Epithelial cell of proximal tubule (primary cell): ENCODE measurements at regions not wholly inside any gene's neighbourhood (a gene's known extent, or its start where the extent isn't known, plus 50 kb on each side); places are given as distances from the start of the nearest gene placed in this dataset.

Experiments
- DNase-seq: peaks from one replicate; pipeline ENCODE4 v3.0.0-alpha.2; 2011; ENCODE audit warnings: low read depth
- H3K4me3 ChIP-seq: 2 replicates; pipeline ENCODE4 v1.5.1; 2011; ENCODE audit warnings: low read depth, mild to moderate bottlenecking, low read length
- CTCF ChIP-seq: conservative IDR thresholded peaks from 2 replicates; pipeline ENCODE4 v1.5.1; 2012; ENCODE audit warnings: low read depth, mild to moderate bottlenecking, low read length

- DNase-seq = peak; percentile 73
- no peak for TF ChIP-seq CTCF
- H3K4me3 ChIP-seq = no peak overlapping the region
These were observed 368.9 kb downstream of the DDX10 start for GRCh38 chr11:109033627-109034338.

DNA sequence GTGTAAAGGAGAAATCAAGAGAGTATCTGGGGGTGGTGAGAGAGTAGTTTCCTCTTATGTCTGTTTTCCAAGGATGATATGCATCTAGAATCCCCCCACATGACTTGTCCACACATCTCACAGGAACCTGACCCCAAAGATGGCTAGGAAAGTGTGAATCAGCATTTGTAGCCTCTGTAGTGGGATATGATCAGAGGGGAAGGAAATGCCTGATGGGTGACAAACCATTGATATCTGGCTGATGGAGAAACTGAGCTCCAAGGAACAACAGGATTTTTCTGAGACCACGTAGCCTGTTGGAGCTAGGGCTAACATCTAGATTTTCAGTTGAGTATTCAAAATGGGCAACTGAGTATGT is 369.4 kb downstream of the DDX10 start:
- no peak for TF ChIP-seq CTCF
- H3K4me3 ChIP-seq = no peak overlapping the region
- DNase-seq = no peak

DNA sequence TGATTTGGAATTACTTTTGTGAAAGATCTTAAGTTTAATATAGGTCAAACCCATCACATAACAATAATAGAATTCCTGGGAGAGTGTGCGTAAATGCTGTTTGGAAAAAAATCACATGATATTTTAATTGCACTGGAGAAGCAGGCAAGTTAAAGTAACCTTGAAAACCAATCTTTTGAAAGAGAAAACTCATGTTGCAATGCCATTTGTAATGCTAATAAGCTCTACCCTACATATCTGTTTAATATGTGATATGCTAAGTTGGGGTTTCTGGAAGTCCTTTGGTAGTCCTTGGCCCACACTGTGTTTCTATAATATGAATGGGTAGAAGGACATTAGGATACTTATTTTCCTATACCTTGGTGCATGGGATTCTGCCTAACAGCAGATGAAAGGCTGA is 370.4 kb downstream of the DDX10 start:
- no peak for DNase-seq
- no peak for TF ChIP-seq CTCF
- H3K4me3 ChIP-seq = no peak overlapping the region

GRCh38 chr11:109036011-109036410 is 371.1 kb downstream of the DDX10 start:
- TF ChIP-seq CTCF = no peak
- H3K4me3 ChIP-seq = no peak overlapping the region
- DNase-seq = no peak

GRCh38 chr11:109037856-109038780 is 373.2 kb downstream of the DDX10 start:
- TF ChIP-seq CTCF = no peak
- H3K4me3 ChIP-seq = no peak overlapping the region
- DNase-seq = no peak

GRCh38 chr11:109039611-109040010 is 374.7 kb downstream of the DDX10 start:
- TF ChIP-seq CTCF = no peak
- no peak overlapping the region for H3K4me3 ChIP-seq
- no peak for DNase-seq
